SK-N-MC (cell line): ENCODE measurements at regions not wholly inside any gene's neighbourhood (a gene's known extent, or its start where the extent isn't known, plus 50 kb on each side); places are given as distances from the start of the nearest gene placed in this dataset.
"Not testable (repeated sequence)": the region's sequence is repeated elsewhere in the genome, so short reads cannot be mapped to it uniquely, and the experiment has no call there.

Experiments used
- DNase-seq: peaks from one replicate; pipeline ENCODE4 v3.0.0-alpha.2; 2011; ENCODE audit warnings: low read depth, low spot score
- H3K27ac ChIP-seq: fragments of 200-600 bp; sonication (generic); 2 replicates; pipeline ENCODE4 v1.5.1; 2016; ENCODE audit warnings: mixed run types
- H3K36me3 ChIP-seq: fragments of 200-600 bp; sonication (generic); 2 replicates; pipeline ENCODE4 v1.6.1; 2017; ENCODE audit warnings: antibody characterized with exemption, low read length, mixed read lengths; ENCODE audit not compliant: insufficient read depth
- H3K4me3 ChIP-seq: fragments of 200-600 bp; sonication (generic); 2 replicates; pipeline ENCODE4 v1.5.1; 2016
- H3K9ac ChIP-seq: fragments of 200-600 bp; sonication (generic); 2 replicates; pipeline ENCODE4 v1.8.0; 2017; ENCODE audit warnings: mixed run types, mixed read lengths; ENCODE audit not compliant: insufficient read length
- H3K9me3 ChIP-seq: fragments of 200-600 bp; sonication (generic); 2 replicates; pipeline ENCODE4 v1.6.1; 2017; ENCODE audit warnings: low read depth, mild to moderate bottlenecking, antibody characterized with exemption, low read length, moderate library complexity, mixed read lengths
- EZH2 ChIP-seq: fragments of 200-600 bp; sonication (generic); IDR thresholded peaks from one replicate; pipeline ENCODE4 v1.6.1; 2017; ENCODE audit warnings: antibody characterized with exemption
- FOXP2 ChIP-seq: optimal IDR thresholded peaks from 2 replicates; pipeline ENCODE3; 2011; ENCODE audit warnings: mild to moderate bottlenecking, moderate library complexity; ENCODE audit not compliant: insufficient read depth; ENCODE audit errors: extremely low read length, control extremely low read depth
- POLR2AphosphoS5 ChIP-seq: IDR thresholded peaks from 2 replicates; pipeline ENCODE4 v1.6.1; 2012; ENCODE audit warnings: mild to moderate bottlenecking, low read depth, low read length, borderline replicate concordance

- Histone ChIP-seq H3K4me3 (no peak overlapping the region), H3K9ac (no peak overlapping the region), H3K27ac (no peak overlapping the region), H3K36me3 (no peaks in the 10 kb centered on the region), H3K9me3 (no peaks in the 10 kb centered on the region)
- DNase-seq: no peak
- TF ChIP-seq FOXP2 (no peak), POLR2AphosphoS5 (no peak), EZH2 (no peak)
Measured at GRCh38 chr6:1215023-1215422, 96.9 kb upstream of the FOXQ1 start.

- no peak for TF ChIP-seq FOXP2
- TF ChIP-seq EZH2: no peak
- no peak for TF ChIP-seq POLR2AphosphoS5
- H3K9me3 ChIP-seq: no peaks in the 10 kb centered on the region
- H3K9ac ChIP-seq: no peak overlapping the region
- H3K27ac ChIP-seq: no peak overlapping the region
- no peaks in the 10 kb centered on the region for H3K36me3 ChIP-seq
- DNase-seq: no peak
- H3K4me3 ChIP-seq: no peak overlapping the region
Measured at GRCh38 chr6:1212919-1213318, 99.0 kb upstream of the FOXQ1 start.

- not testable (repeated sequence) for H3K36me3 ChIP-seq, H3K4me3 ChIP-seq, H3K9ac ChIP-seq, DNase-seq, H3K9me3 ChIP-seq, H3K27ac ChIP-seq
Measured at GRCh38 chr6:1212138-1212537, 99.8 kb upstream of the FOXQ1 start.

GRCh38 chr6:1210631-1211030, 101.3 kb upstream of the FOXQ1 start:
- H3K9ac ChIP-seq, H3K27ac ChIP-seq, H3K4me3 ChIP-seq, H3K36me3 ChIP-seq, H3K9me3 ChIP-seq, DNase-seq: not testable (repeated sequence)

GRCh38 chr6:1208876-1209275, 103.0 kb upstream of the FOXQ1 start:
- Histone ChIP-seq H3K4me3 (no peak overlapping the region), H3K36me3 (no peaks in the 10 kb centered on the region), H3K9ac (no peak overlapping the region), H3K9me3 (no peaks in the 10 kb centered on the region), H3K27ac (no peak overlapping the region)
- TF ChIP-seq POLR2AphosphoS5 (no peak), FOXP2 (no peak), EZH2 (no peak)
- no peak for DNase-seq

- H3K36me3 ChIP-seq: no peaks in the 10 kb centered on the region
- TF ChIP-seq POLR2AphosphoS5 (no peak), EZH2 (no peak), FOXP2 (no peak)
- H3K4me3 ChIP-seq: no peak overlapping the region
- no peak for DNase-seq
- no peak overlapping the region for H3K27ac ChIP-seq
- H3K9me3 ChIP-seq: no peaks in the 10 kb centered on the region
- no peak overlapping the region for H3K9ac ChIP-seq
Measured at GRCh38 chr6:1203546-1203945, 108.4 kb upstream of the FOXQ1 start.

GRCh38 chr6:1202201-1202600, 109.7 kb upstream of the FOXQ1 start:
- no peak for TF ChIP-seq FOXP2
- TF ChIP-seq POLR2AphosphoS5: no peak
- no peak for TF ChIP-seq EZH2
- Histone ChIP-seq H3K27ac (no peak overlapping the region), H3K9ac (no peak overlapping the region), H3K9me3 (no peaks in the 10 kb centered on the region), H3K4me3 (no peak overlapping the region), H3K36me3 (no peaks in the 10 kb centered on the region)
- DNase-seq: no peak

- TF ChIP-seq POLR2AphosphoS5 (no peak), FOXP2 (no peak), EZH2 (no peak)
- no peaks in the 10 kb centered on the region for H3K36me3 ChIP-seq
- no peak overlapping the region for H3K27ac ChIP-seq
- no peak for DNase-seq
- no peak overlapping the region for H3K4me3 ChIP-seq
- no peaks in the 10 kb centered on the region for H3K9me3 ChIP-seq
- no peak overlapping the region for H3K9ac ChIP-seq
Measured at GRCh38 chr6:1201547-1202200, 110.2 kb upstream of the FOXQ1 start.

GRCh38 chr6:1200409-1201101, 111.3 kb upstream of the FOXQ1 start:
- Histone ChIP-seq H3K36me3 (no peaks in the 10 kb centered on the region), H3K9me3 (no peaks in the 10 kb centered on the region), H3K9ac (no peak overlapping the region), H3K27ac (no peak overlapping the region), H3K4me3 (no peak overlapping the region)
- DNase-seq: no peak
- no peak for TF ChIP-seq EZH2
- TF ChIP-seq FOXP2: no peak
- no peak for TF ChIP-seq POLR2AphosphoS5
